ENCODE measurements at regions not wholly inside any gene's neighbourhood (a gene's known extent, or its start where the extent isn't known, plus 50 kb on each side); places are given as distances from the start of the nearest gene placed in this dataset.

GRCh38 chr12:125254236-125254635, 189.0 kb downstream of the AACS start:
- 0% methylated on average over 2 of the region's 4 CpGs for WGBS (ENCODE audit: insufficient coverage)
- no peak overlapping the region for H3K4me3 ChIP-seq (ENCODE audit: control extremely low read depth in 1 of 5, extremely low read depth in 1 of 5, insufficient read depth in 1 of 5, low read depth in 2 of 5, low read length in 4 of 5)

DNA sequence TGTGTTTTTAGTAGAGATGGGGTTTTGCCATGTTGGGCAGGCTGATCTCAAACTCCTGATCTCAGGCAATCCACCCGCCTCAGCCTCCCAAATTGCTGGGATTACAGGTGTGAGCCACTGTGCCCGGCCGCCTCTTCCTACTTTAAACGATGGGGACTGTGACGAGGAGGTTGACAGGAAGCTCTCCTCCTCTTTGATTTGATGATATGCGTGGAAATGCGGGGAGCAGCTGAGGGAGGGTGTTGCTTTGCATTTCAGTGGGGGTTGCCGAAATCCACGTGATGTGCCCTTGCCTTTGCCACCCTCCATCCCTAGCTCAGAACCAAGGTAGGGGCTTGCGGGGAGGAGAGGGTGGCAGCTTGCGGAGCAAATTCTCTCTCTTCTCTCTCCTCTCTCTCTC, 189.6 kb downstream of the AACS start:
- DNase-seq (no peak), ATAC-seq (ENCODE audit: low read depth) (no peak)
- no peaks in the 10 kb centered on the region for H3K36me3 ChIP-seq (replicated peaks in 1 of 2; ENCODE audit: control extremely low read depth in 1 of 2, control insufficient read depth in 1 of 2, extremely low read depth in 1 of 2, insufficient read depth in 2 of 2, low read length in 1 of 2)
- CTCF ChIA-PET = no interaction called here
- intact Hi-C loops (cut with micrococcal nuclease) = no loop called here
- peaks cover 0 to 3% (median 0%) of the 10 kb centered on the region in 4 experiments for H3K27me3 ChIP-seq (replicated peaks in 1 of 4; ENCODE audit: control extremely low read depth in 1 of 4, control insufficient read depth in 3 of 4, insufficient read depth in 4 of 4, low read length in 3 of 4)
- H3K27ac Mint-ChIP-seq = no peak overlapping the region
- peaks cover 2% of the 10 kb centered on the region for H3K9me3 Mint-ChIP-seq (ENCODE audit: insufficient read depth)
- H3K27ac ChIP-seq (ENCODE audit: low read length in 2 of 2) = no peak overlapping the region
- no peak overlapping the region for H3K4me3 Mint-ChIP-seq
- 29% methylated on average over 2 of the region's 11 CpGs for WGBS (ENCODE audit: insufficient coverage)
- H3K4me2 ChIP-seq (replicated peaks; ENCODE audit: low read depth, low read length, poor library complexity, severe bottlenecking) = no peak overlapping the region
- peaks cover 17% of the 10 kb centered on the region for H3K27me3 Mint-ChIP-seq
- H3K4me3 ChIP-seq (ENCODE audit: control extremely low read depth in 1 of 5, extremely low read depth in 1 of 5, insufficient read depth in 1 of 5, low read depth in 2 of 5, low read length in 4 of 5) = no peak overlapping the region
- H3K4me1 ChIP-seq (ENCODE audit: control insufficient read depth in 2 of 2, insufficient read depth in 2 of 2, low read length in 2 of 2) = no peaks in the 10 kb centered on the region
- POLR2A ChIA-PET = no interaction called here
- no peaks in the 10 kb centered on the region for H3K79me2 ChIP-seq (ENCODE audit: control insufficient read depth, insufficient read depth, low read length)
- no peaks in the 10 kb centered on the region for H4K20me1 ChIP-seq (ENCODE audit: control insufficient read depth, insufficient read depth, low read length, poor library complexity, severe bottlenecking)
- no peak for TF ChIP-seq EZH2 (IDR thresholded peaks at IDR 0.05; ENCODE audit: borderline replicate concordance, insufficient read depth, low read depth, low read length, poor library complexity, severe bottlenecking)
- TF ChIP-seq, protein P1, sequence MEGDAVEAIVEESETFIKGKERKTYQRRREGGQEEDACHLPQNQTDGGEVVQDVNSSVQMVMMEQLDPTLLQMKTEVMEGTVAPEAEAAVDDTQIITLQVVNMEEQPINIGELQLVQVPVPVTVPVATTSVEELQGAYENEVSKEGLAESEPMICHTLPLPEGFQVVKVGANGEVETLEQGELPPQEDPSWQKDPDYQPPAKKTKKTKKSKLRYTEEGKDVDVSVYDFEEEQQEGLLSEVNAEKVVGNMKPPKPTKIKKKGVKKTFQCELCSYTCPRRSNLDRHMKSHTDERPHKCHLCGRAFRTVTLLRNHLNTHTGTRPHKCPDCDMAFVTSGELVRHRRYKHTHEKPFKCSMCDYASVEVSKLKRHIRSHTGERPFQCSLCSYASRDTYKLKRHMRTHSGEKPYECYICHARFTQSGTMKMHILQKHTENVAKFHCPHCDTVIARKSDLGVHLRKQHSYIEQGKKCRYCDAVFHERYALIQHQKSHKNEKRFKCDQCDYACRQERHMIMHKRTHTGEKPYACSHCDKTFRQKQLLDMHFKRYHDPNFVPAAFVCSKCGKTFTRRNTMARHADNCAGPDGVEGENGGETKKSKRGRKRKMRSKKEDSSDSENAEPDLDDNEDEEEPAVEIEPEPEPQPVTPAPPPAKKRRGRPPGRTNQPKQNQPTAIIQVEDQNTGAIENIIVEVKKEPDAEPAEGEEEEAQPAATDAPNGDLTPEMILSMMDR (IDR thresholded peaks at IDR 0.05) = no peak
- no peak overlapping the region for H2AFZ ChIP-seq (ENCODE audit: insufficient read depth, low read depth, low read length, poor library complexity, severe bottlenecking)
- H3K9me3 ChIP-seq (ENCODE audit: control extremely low read depth in 1 of 3, control insufficient read depth in 2 of 3, insufficient read depth in 1 of 3, low read length in 2 of 3) = peaks cover 0 to 6% (median 0%) of the 10 kb centered on the region in 3 donors
- no peaks in the 10 kb centered on the region for H3K4me1 Mint-ChIP-seq
- H3K9ac ChIP-seq (ENCODE audit: low read length) = no peak overlapping the region

More at GRCh38 chr12:125254236-125254635, 189.0 kb downstream of the AACS start:
- H2AFZ ChIP-seq (ENCODE audit: insufficient read depth, low read depth, low read length, poor library complexity, severe bottlenecking) = no peak overlapping the region
- peaks cover 0 to 3% (median 0%) of the 10 kb centered on the region in 4 experiments for H3K27me3 ChIP-seq (replicated peaks in 1 of 4; ENCODE audit: control extremely low read depth in 1 of 4, control insufficient read depth in 3 of 4, insufficient read depth in 4 of 4, low read length in 3 of 4)
- H3K36me3 ChIP-seq (replicated peaks in 1 of 2; ENCODE audit: control extremely low read depth in 1 of 2, control insufficient read depth in 1 of 2, extremely low read depth in 1 of 2, insufficient read depth in 2 of 2, low read length in 1 of 2) = no peaks in the 10 kb centered on the region
- Mint-ChIP-seq H3K4me3 (no peak overlapping the region), H3K9me3 (ENCODE audit: insufficient read depth) (peaks cover 2% of the 10 kb centered on the region), H3K27ac (no peak overlapping the region), H3K4me1 (no peaks in the 10 kb centered on the region), H3K27me3 (peaks cover 17% of the 10 kb centered on the region)
- ChIA-PET CTCF (no interaction called here), POLR2A (no interaction called here)
- H3K4me2 ChIP-seq (replicated peaks; ENCODE audit: low read depth, low read length, poor library complexity, severe bottlenecking) = no peak overlapping the region
- H3K9ac ChIP-seq (ENCODE audit: low read length) = no peak overlapping the region
- intact Hi-C loops (cut with micrococcal nuclease) = no loop called here
- no peaks in the 10 kb centered on the region for H4K20me1 ChIP-seq (ENCODE audit: control insufficient read depth, insufficient read depth, low read length, poor library complexity, severe bottlenecking)
- H3K4me1 ChIP-seq (ENCODE audit: control insufficient read depth in 2 of 2, insufficient read depth in 2 of 2, low read length in 2 of 2) = no peaks in the 10 kb centered on the region
- H3K27ac ChIP-seq (ENCODE audit: low read length in 2 of 2) = no peak overlapping the region
- H3K9me3 ChIP-seq (ENCODE audit: control extremely low read depth in 1 of 3, control insufficient read depth in 2 of 3, insufficient read depth in 1 of 3, low read length in 2 of 3) = peaks cover 0 to 6% (median 0%) of the 10 kb centered on the region in 3 donors
- no peaks in the 10 kb centered on the region for H3K79me2 ChIP-seq (ENCODE audit: control insufficient read depth, insufficient read depth, low read length)
- ATAC-seq (ENCODE audit: low read depth) (no peak), DNase-seq (no peak)
- TF ChIP-seq, protein P1 (IDR thresholded peaks at IDR 0.05) = no peak
- TF ChIP-seq EZH2 (IDR thresholded peaks at IDR 0.05; ENCODE audit: borderline replicate concordance, insufficient read depth, low read depth, low read length, poor library complexity, severe bottlenecking) = no peak

All from B cell (primary cell).